Trophoblast cell (in vitro differentiated cells and primary cell): ENCODE measurements at regions not wholly inside any gene's neighbourhood (a gene's known extent, or its start where the extent isn't known, plus 50 kb on each side); places are given as distances from the start of the nearest gene placed in this dataset.

Experiments
- DNase-seq, 2 donors: peaks; one replicate each; pipeline ENCODE4 v3.0.0-alpha.2; 2016
- H2AFZ ChIP-seq: 2 replicates; pipeline ENCODE4 v1.6.1; 2013; ENCODE audit warnings: low read length, moderate library complexity, mild to moderate bottlenecking; ENCODE audit not compliant: insufficient read depth, poor library complexity
- H2AK5ac ChIP-seq: 2 replicates; pipeline ENCODE4 v1.6.1; 2013; ENCODE audit warnings: mild to moderate bottlenecking, low read length
- H2BK120ac ChIP-seq: 2 replicates; pipeline ENCODE4 v1.6.1; 2013; ENCODE audit warnings: low read length, mild to moderate bottlenecking, moderate library complexity; ENCODE audit not compliant: insufficient read depth, poor library complexity
- H2BK12ac ChIP-seq: 2 replicates; pipeline ENCODE4 v1.6.1; 2013; ENCODE audit warnings: mild to moderate bottlenecking, low read length, moderate library complexity
- H2BK5ac ChIP-seq: 2 replicates; pipeline ENCODE4 v1.6.1; 2013; ENCODE audit warnings: low read length, low read depth, moderate library complexity, mild to moderate bottlenecking; ENCODE audit not compliant: poor library complexity
- H3K14ac ChIP-seq: 2 replicates; pipeline ENCODE4 v1.6.1; 2013; ENCODE audit warnings: mild to moderate bottlenecking, low read length
- H3K18ac ChIP-seq: 2 replicates; pipeline ENCODE4 v1.6.1; 2013; ENCODE audit warnings: mild to moderate bottlenecking, low read length
- H3K23ac ChIP-seq: 2 replicates; pipeline ENCODE4 v1.6.1; 2013; ENCODE audit warnings: low read length
- H3K27ac ChIP-seq: 2 replicates; pipeline ENCODE4 v1.5.1; 2013; ENCODE audit warnings: low read depth, mild to moderate bottlenecking, inconsistent platforms, low read length, moderate library complexity
- H3K27me3 ChIP-seq: 2 replicates; pipeline ENCODE4 v1.6.1; 2013; ENCODE audit warnings: inconsistent platforms, mild to moderate bottlenecking, low read length, moderate library complexity; ENCODE audit not compliant: insufficient read depth
- H3K36me3 ChIP-seq, 2 experiments: 1 replicate in 1 of 2; 2 replicates in 1 of 2; pipeline ENCODE4 v1.6.1; 2013; ENCODE audit warnings: low read length in 2 of 2, mild to moderate bottlenecking in 2 of 2, moderate library complexity in 1 of 2; ENCODE audit not compliant: insufficient read depth in 2 of 2, control insufficient read depth in 1 of 2
- H3K4ac ChIP-seq: 2 replicates; pipeline ENCODE4 v1.6.1; 2013; ENCODE audit warnings: low read depth, mild to moderate bottlenecking, low read length, moderate library complexity
- H3K4me1 ChIP-seq, 2 experiments: 1 replicate in 1 of 2; 2 replicates in 1 of 2; pipeline ENCODE4 v1.6.1; 2013; ENCODE audit warnings: low read length in 2 of 2, mild to moderate bottlenecking in 2 of 2, moderate library complexity in 1 of 2; ENCODE audit not compliant: insufficient read depth in 2 of 2, control insufficient read depth in 1 of 2
- H3K4me2 ChIP-seq: 2 replicates; pipeline ENCODE4 v1.6.1; 2013; ENCODE audit warnings: inconsistent platforms, mild to moderate bottlenecking, low read length, moderate library complexity
- H3K4me3 ChIP-seq: 2 replicates; pipeline ENCODE4 v1.5.1; 2013; ENCODE audit warnings: mild to moderate bottlenecking, low read depth, low read length, inconsistent platforms
- H3K79me1 ChIP-seq: one replicate; pipeline ENCODE4 v1.6.1; 2013; ENCODE audit warnings: low read length
- H3K79me2 ChIP-seq: 2 replicates; pipeline ENCODE4 v1.6.1; 2013; ENCODE audit warnings: low read length, mild to moderate bottlenecking; ENCODE audit not compliant: control insufficient read depth, insufficient read depth, poor library complexity
- H3K9ac ChIP-seq: 2 replicates; pipeline ENCODE4 v1.6.1; 2013; ENCODE audit warnings: mild to moderate bottlenecking, low read length
- H3K9me3 ChIP-seq: 2 replicates; pipeline ENCODE4 v1.6.1; 2013; ENCODE audit warnings: low read depth, mild to moderate bottlenecking, control low read depth, inconsistent platforms, low read length; ENCODE audit not compliant: insufficient read depth
- H4K12ac ChIP-seq: 2 replicates; pipeline ENCODE4 v1.6.1; 2013; ENCODE audit warnings: low read depth, mild to moderate bottlenecking, low read length, moderate library complexity
- H4K8ac ChIP-seq: 2 replicates; pipeline ENCODE4 v1.6.1; 2013; ENCODE audit warnings: low read depth, mild to moderate bottlenecking, low read length, moderate library complexity
- H4K91ac ChIP-seq: one replicate; pipeline ENCODE4 v1.6.1; 2013; ENCODE audit warnings: low read depth, mild to moderate bottlenecking, low read length, moderate library complexity
- WGBS: extraction: QIAGEN DNeasy Blood & Tissue Kit; methylation state at CpG from one replicate; pipeline ENCODE4 v1.1.7; 2013; ENCODE audit warnings: missing lambda C conversion rate; ENCODE audit not compliant: insufficient read length, insufficient coverage; ENCODE audit errors: extremely low coverage; 5-methylcytosine and 5-hydroxymethylcytosine counted together

DNA sequence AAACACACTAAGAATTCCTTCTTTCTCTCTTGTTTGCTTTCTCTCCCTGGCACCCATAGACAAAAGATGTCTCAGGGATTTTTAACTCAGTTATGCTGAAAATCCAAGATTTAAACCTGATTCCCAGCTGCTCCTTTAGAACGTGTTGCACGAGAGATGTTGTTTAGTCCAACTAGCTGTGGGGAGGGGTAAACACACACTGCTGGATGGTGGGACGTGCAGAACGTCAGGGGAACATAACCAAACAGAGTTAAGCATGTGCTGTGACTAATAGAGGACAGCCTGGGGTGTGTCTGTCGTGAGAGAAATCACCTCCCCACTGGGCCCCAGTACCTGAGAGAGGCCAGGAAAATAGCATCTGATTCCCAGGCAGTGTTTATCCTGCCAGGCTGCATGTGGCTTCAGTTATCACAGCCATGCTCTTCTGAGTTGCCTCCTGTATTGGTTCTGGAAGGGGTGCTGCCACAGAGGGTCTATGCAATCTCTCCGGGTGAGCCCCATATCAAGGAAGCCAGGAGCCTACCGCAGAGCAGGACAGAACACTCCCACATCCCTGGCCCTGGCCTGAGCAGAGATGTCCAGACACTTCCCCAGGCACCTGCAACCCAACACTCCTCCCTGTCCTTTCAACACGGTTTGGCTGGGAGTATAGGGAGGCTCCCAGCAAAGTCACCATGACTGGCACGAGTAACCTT, 112.7 kb upstream of the EGLN3 start:
- H3K18ac ChIP-seq, result no peak overlapping the region

DNA sequence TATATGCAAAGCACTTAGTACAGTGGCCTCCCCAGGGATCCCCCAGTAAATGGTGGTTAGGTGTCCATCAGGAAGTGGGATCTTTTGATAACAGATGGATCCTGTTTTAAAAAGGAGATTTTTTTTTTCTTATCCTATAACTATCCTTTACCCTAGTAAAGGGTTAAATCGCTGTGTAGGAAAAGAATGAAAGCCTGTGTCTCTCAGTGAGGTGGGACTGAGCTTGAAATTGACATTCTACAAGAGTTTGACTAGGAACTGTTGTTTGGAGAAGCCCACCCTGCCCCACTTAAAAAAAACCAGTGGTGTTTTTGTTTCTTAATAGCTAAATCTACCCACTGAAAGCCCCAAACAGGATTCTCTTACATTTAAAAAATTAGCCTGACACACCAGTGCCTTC, 112.2 kb upstream of the EGLN3 start:
- no peak overlapping the region for H3K23ac ChIP-seq
- H3K79me2 ChIP-seq, result peaks cover 7% of the 10 kb centered on the region
- H4K8ac ChIP-seq, result no peak overlapping the region
- H3K4me1 ChIP-seq, result peaks cover 7 to 9% of the 10 kb centered on the region in 2 experiments
- H2BK12ac ChIP-seq, result no peak overlapping the region
- H3K79me1 ChIP-seq, result peaks cover 11% of the 10 kb centered on the region
- H3K36me3 ChIP-seq, result no peaks in the 10 kb centered on the region
- DNase-seq, result no peak
- H3K4ac ChIP-seq, result no peak overlapping the region
- H3K18ac ChIP-seq, result no peak overlapping the region
- H4K91ac ChIP-seq, result no peak overlapping the region
- H3K9ac ChIP-seq, result no peak overlapping the region
- no peaks in the 10 kb centered on the region for H3K27me3 ChIP-seq
- no peak overlapping the region for H3K14ac ChIP-seq
- H2AFZ ChIP-seq, result no peak overlapping the region
- no peak overlapping the region for H2AK5ac ChIP-seq
- no peak overlapping the region for H4K12ac ChIP-seq
- no peak overlapping the region for H3K4me3 ChIP-seq
- no CpG with 5 or more reads among the region's 1 CpG for WGBS
- peaks cover 2% of the 10 kb centered on the region for H3K9me3 ChIP-seq
- no peak overlapping the region for H2BK120ac ChIP-seq
- H2BK5ac ChIP-seq, result no peak overlapping the region
- no peak overlapping the region for H3K27ac ChIP-seq
- no peak overlapping the region for H3K4me2 ChIP-seq

More for the DNA sequence above, 112.7 kb upstream of the EGLN3 start:
- Histone ChIP-seq H3K4me3 (no peak overlapping the region), H2BK12ac (no peak overlapping the region), H3K27ac (no peak overlapping the region), H3K79me1 (peaks cover 11% of the 10 kb centered on the region), H3K4me2 (no peak overlapping the region), H2AFZ (no peak overlapping the region), H3K14ac (no peak overlapping the region), H4K8ac (no peak overlapping the region), H3K4me1 (peaks cover 7 to 9% of the 10 kb centered on the region in 2 experiments), H3K27me3 (no peaks in the 10 kb centered on the region), H4K91ac (no peak overlapping the region), H2AK5ac (no peak overlapping the region), H3K9me3 (peaks cover 2% of the 10 kb centered on the region), H3K79me2 (peaks cover 7% of the 10 kb centered on the region), H3K23ac (no peak overlapping the region), H3K4ac (no peak overlapping the region), H4K12ac (no peak overlapping the region), H2BK120ac (no peak overlapping the region), H2BK5ac (no peak overlapping the region), H3K36me3 (no peaks in the 10 kb centered on the region), H3K9ac (no peak overlapping the region)
- DNase-seq, result peak; percentile 56 to 72
- WGBS, result no CpG with 5 or more reads among the region's 9 CpGs

DNA sequence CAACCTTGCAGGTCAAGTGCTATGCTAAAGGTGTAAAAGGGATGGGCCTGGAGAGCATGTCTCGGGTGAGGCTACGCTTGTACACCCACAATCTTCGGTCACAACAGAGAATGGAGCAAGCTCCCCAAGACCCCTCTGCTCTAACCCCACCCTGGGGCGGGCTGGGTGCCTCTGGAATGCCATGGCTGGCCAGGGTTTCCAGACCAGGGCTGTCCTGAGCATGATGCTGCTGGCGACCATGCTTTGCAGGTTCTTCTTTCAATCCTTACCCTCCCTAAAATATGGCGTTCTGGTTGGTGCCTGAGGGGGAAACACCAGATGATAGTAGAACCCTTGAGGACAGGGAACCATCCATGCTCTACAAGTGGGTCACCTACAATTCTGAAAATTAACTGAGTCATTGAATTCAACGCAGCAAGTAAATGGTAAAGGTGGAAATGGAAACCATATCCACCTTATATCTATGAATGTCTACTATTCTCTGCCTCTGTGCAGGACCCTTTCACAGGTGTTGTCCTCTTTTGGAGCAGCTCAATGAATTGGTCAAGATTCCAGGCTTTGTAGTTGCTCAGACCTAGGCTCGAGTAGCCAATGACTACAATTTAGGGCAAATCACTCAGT, 111.6 kb upstream of the EGLN3 start:
- no CpG with 5 or more reads among the region's 8 CpGs for WGBS

DNA sequence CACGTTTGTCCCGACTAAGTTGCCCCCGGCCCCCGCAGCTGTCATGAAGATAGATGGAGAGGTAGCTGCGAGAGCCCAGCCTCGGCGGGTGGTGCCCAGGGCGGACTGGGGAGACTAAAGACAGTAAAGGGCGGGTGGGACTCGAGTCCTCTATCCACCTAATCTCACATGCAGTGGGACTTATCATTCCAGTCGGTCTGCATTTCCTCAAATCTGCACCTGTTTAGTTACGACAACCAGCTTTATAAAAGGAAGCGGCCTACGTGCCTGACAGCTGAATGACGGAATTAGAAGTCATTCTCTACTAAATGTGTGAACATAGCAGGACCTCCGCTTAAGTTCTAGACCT, 109.8 kb upstream of the EGLN3 start:
- Histone ChIP-seq H3K18ac (peak overlapping the region; percentile 82), H3K36me3 (no peaks in the 10 kb centered on the region), H4K12ac (peak overlapping the region; percentile 78), H3K9ac (no peak overlapping the region), H2BK12ac (peak overlapping the region; percentile 81), H3K79me1 (peaks cover 13% of the 10 kb centered on the region), H4K91ac (peak overlapping the region; percentile 88), H2AFZ (peak overlapping the region; percentile 87), H2BK120ac (peak overlapping the region; percentile 90), H3K4me1 (peaks cover 7 to 9% of the 10 kb centered on the region in 2 experiments), H3K27me3 (no peaks in the 10 kb centered on the region), H3K9me3 (peaks cover 2% of the 10 kb centered on the region), H3K79me2 (peaks cover 7% of the 10 kb centered on the region), H4K8ac (peak overlapping the region; percentile 86), H3K23ac (no peak overlapping the region), H3K27ac (peak overlapping the region; percentile 50), H3K4me2 (peak overlapping the region; percentile 62), H2BK5ac (peak overlapping the region; percentile 83), H3K14ac (peak overlapping the region; percentile 92), H2AK5ac (no peak overlapping the region), H3K4ac (peak overlapping the region; percentile 35), H3K4me3 (peak overlapping the region; percentile 70)
- WGBS, result no CpG with 5 or more reads among the region's 16 CpGs
- DNase-seq, result peak; percentile 95 to 96

More for the DNA sequence above, 111.6 kb upstream of the EGLN3 start:
- H3K18ac ChIP-seq, result no peak overlapping the region
- no peak overlapping the region for H3K4me2 ChIP-seq
- no peaks in the 10 kb centered on the region for H3K27me3 ChIP-seq
- no peak overlapping the region for H3K4me3 ChIP-seq
- H3K4me1 ChIP-seq, result peaks cover 7 to 9% of the 10 kb centered on the region in 2 experiments
- no peak overlapping the region for H3K14ac ChIP-seq
- no peak overlapping the region for H2BK12ac ChIP-seq
- no peak overlapping the region for H4K12ac ChIP-seq
- H3K79me1 ChIP-seq, result peaks cover 13% of the 10 kb centered on the region
- no peak overlapping the region for H3K27ac ChIP-seq
- H4K8ac ChIP-seq, result no peak overlapping the region
- H3K36me3 ChIP-seq, result no peaks in the 10 kb centered on the region
- H3K4ac ChIP-seq, result no peak overlapping the region
- H2AFZ ChIP-seq, result no peak overlapping the region
- H4K91ac ChIP-seq, result no peak overlapping the region
- H3K23ac ChIP-seq, result no peak overlapping the region
- H3K79me2 ChIP-seq, result peaks cover 7% of the 10 kb centered on the region
- H2AK5ac ChIP-seq, result no peak overlapping the region
- H3K9ac ChIP-seq, result no peak overlapping the region
- DNase-seq, result no peak
- peaks cover 2% of the 10 kb centered on the region for H3K9me3 ChIP-seq
- no peak overlapping the region for H2BK120ac ChIP-seq
- no peak overlapping the region for H2BK5ac ChIP-seq
